Spleen (tissue), 11 donors: ENCODE measurements at regions not wholly inside any gene's neighbourhood (a gene's known extent, or its start where the extent isn't known, plus 50 kb on each side); places are given as distances from the start of the nearest gene placed in this dataset.

ENCODE experiments used
- DNase-seq: peaks from one replicate; pipeline ENCODE4 v3.0.0-alpha.2; 2020
- H3K27ac ChIP-seq, 8 donors: fragments of 200-600 bp; sonication (generic) in 7 of 8; 1 replicate in 4 of 8; 2 replicates in 4 of 8; pipeline versions ENCODE4 v1.5.0 to v1.8.0; 2016 to 2021; ENCODE audit warnings: inconsistent platforms in 4 of 8, mild to moderate bottlenecking in 4 of 8, moderate library complexity in 1 of 8
- H3K27me3 ChIP-seq, 7 donors: fragments of 200-600 bp; sonication (generic) in 6 of 7; replicated peaks in 1 of 7; 1 replicate in 4 of 7; 2 replicates in 3 of 7; pipeline versions ENCODE4 v1.5.0 to v1.8.0; 2016 to 2021; ENCODE audit warnings: inconsistent platforms in 3 of 7, mild to moderate bottlenecking in 1 of 7
- H3K36me3 ChIP-seq, 6 donors: fragments of 200-600 bp; sonication (generic) in 5 of 6; 1 replicate in 4 of 6; 2 replicates in 2 of 6; pipeline versions ENCODE4 v1.5.0 to v1.8.0; 2016 to 2021; ENCODE audit warnings: inconsistent platforms in 2 of 6
- H3K4me1 ChIP-seq, 6 donors: fragments of 200-600 bp; sonication (generic) in 5 of 6; 1 replicate in 3 of 6; 2 replicates in 3 of 6; pipeline versions ENCODE4 v1.5.0 to v1.8.0; 2016 to 2021; ENCODE audit warnings: inconsistent platforms in 3 of 6
- H3K4me3 ChIP-seq, 8 donors: fragments of 200-600 bp; sonication (generic) in 7 of 8; 1 replicate in 4 of 8; 2 replicates in 4 of 8; pipeline versions ENCODE4 v1.5.0 to v1.8.0; 2016 to 2021; ENCODE audit warnings: inconsistent platforms in 4 of 8, mild to moderate bottlenecking in 4 of 8, moderate library complexity in 2 of 8
- H3K9me3 ChIP-seq, 8 donors: fragments of 200-600 bp; sonication (generic) in 7 of 8; 1 replicate in 4 of 8; 2 replicates in 4 of 8; pipeline versions ENCODE4 v1.5.0 to v1.8.0; 2016 to 2021; ENCODE audit warnings: inconsistent platforms in 4 of 8
- CTCF ChIP-seq, 11 experiments: fragments of 200-600 bp in 7 of 11; fragments of 450-650 bp in 4 of 11; sonication (generic) in 4 of 11; IDR thresholded peaks in 8 of 11; conservative IDR thresholded peaks in 3 of 11; 1 replicate in 7 of 11; 2 replicates in 4 of 11; pipeline versions ENCODE4 v1.4.0 to v1.8.0; 2016 to 2021; ENCODE audit warnings: antibody characterized with exemption in 11 of 11, inconsistent platforms in 4 of 11, mild to moderate bottlenecking in 1 of 11
- POLR2A ChIP-seq, 3 donors: fragments of 450-650 bp; IDR thresholded peaks; one replicate each; pipeline ENCODE4 v1.5.1; 2017; ENCODE audit warnings: antibody characterized with exemption in 3 of 3, mild to moderate bottlenecking in 1 of 3
- POLR2AphosphoS5 ChIP-seq, 3 donors: sonication (generic); formaldehyde crosslinking; IDR thresholded peaks; one replicate each; pipeline ENCODE4 v1.5.1; 2017; ENCODE audit warnings: antibody characterized with exemption in 3 of 3
- WGBS, 5 donors: extraction: QIAGEN DNeasy Blood & Tissue Kit in 3 of 5; methylation state at CpG; one replicate each; pipeline versions ENCODE4 v1.1.5 to v1.1.7; 2013 to 2018; 5-methylcytosine and 5-hydroxymethylcytosine counted together
- intact Hi-C: fragments of 100-400 bp; cut with DNase I; formaldehyde crosslinking; loops from one replicate; pipeline ENCODE4 v1.15.0; 2023; ENCODE audit warnings: low total_unique reads
- donor health status: healthy with polysubstance abuse.
- donor health status: DM: no; HTN: no; CAD: no; lungs with moderate emphysema.
- donor health status: DM: no; HTN: no; CAD: no.
- donor health status: Bipolar disorder and iron deficiency.
- donor health status: healthy.
- donor health status: DM: no; HTN: no; CAD: no.
- donor health status: DM: yes; HTN: yes; CAD: no.

- WGBS, 5 donors = 69 to 83% (median 71%) methylated on average over 3 of the region's 3 CpGs
- H3K27me3 ChIP-seq = no peaks in the 10 kb centered on the region
- DNase-seq = no peak
- H3K4me1 ChIP-seq = no peaks in the 10 kb centered on the region
- no peak overlapping the region for H3K4me3 ChIP-seq
- H3K27ac ChIP-seq = no peak overlapping the region
- TF ChIP-seq POLR2AphosphoS5 (IDR thresholded peaks at IDR 0.05) = no peak
- no peak for TF ChIP-seq POLR2A (IDR thresholded peaks at IDR 0.05)
- TF ChIP-seq CTCF (IDR thresholded peaks at IDR 0.05 in 8 of 11, conservative IDR thresholded peaks at IDR 0.05 in 3 of 11) = no peak
- intact Hi-C loops = no loop called here
- H3K36me3 ChIP-seq = no peaks in the 10 kb centered on the region
- H3K9me3 ChIP-seq = peaks cover 0 to 10% (median 5%) of the 10 kb centered on the region in 8 donors
Measured at GRCh38 chr3:162544246-162544645, 1047.6 kb downstream of the OTOL1 start.

- H3K36me3 ChIP-seq = no peaks in the 10 kb centered on the region
- 80 to 91% (median 83%) methylated on average over 2 of the region's 2 CpGs for WGBS, 5 donors
- intact Hi-C loops = no loop called here
- TF ChIP-seq CTCF (IDR thresholded peaks at IDR 0.05 in 8 of 11, conservative IDR thresholded peaks at IDR 0.05 in 3 of 11) (no peak), POLR2AphosphoS5 (IDR thresholded peaks at IDR 0.05) (no peak)
- H3K9me3 ChIP-seq = peaks cover 0 to 14% (median 5%) of the 10 kb centered on the region in 8 donors
- DNase-seq = no peak
- H3K4me1 ChIP-seq = no peaks in the 10 kb centered on the region
- H3K27me3 ChIP-seq = no peaks in the 10 kb centered on the region
- no peak overlapping the region for H3K27ac ChIP-seq
- no peak overlapping the region for H3K4me3 ChIP-seq
Measured at GRCh38 chr3:162546910-162547309, 1050.3 kb downstream of the OTOL1 start.

GRCh38 chr3:162547321-162547720, 1050.7 kb downstream of the OTOL1 start:
- H3K4me3 ChIP-seq = no peak overlapping the region
- TF ChIP-seq CTCF (IDR thresholded peaks at IDR 0.05 in 8 of 11, conservative IDR thresholded peaks at IDR 0.05 in 3 of 11) (no peak), POLR2A (IDR thresholded peaks at IDR 0.05) (no peak), POLR2AphosphoS5 (IDR thresholded peaks at IDR 0.05) (no peak)
- intact Hi-C loops = no loop called here
- H3K9me3 ChIP-seq = peaks cover 0 to 14% (median 5%) of the 10 kb centered on the region in 8 donors
- H3K27me3 ChIP-seq = no peaks in the 10 kb centered on the region
- no peak overlapping the region for H3K27ac ChIP-seq
- 82 to 94% (median 88%) methylated on average over 3 of the region's 3 CpGs for WGBS, 5 donors
- no peak for DNase-seq
- no peaks in the 10 kb centered on the region for H3K36me3 ChIP-seq
- H3K4me1 ChIP-seq = no peaks in the 10 kb centered on the region

GRCh38 chr3:162555761-162556160, 1059.2 kb downstream of the OTOL1 start:
- WGBS, 5 donors = 49 to 72% (median 60%) methylated on average over 3 of the region's 3 CpGs
- Histone ChIP-seq H3K4me3 (no peak overlapping the region), H3K27ac (no peak overlapping the region), H3K9me3 (peaks cover 0 to 4% (median 0%) of the 10 kb centered on the region in 8 donors), H3K36me3 (no peaks in the 10 kb centered on the region), H3K4me1 (no peaks in the 10 kb centered on the region), H3K27me3 (no peaks in the 10 kb centered on the region)
- TF ChIP-seq CTCF (IDR thresholded peaks at IDR 0.05 in 8 of 11, conservative IDR thresholded peaks at IDR 0.05 in 3 of 11) (no peak), POLR2A (IDR thresholded peaks at IDR 0.05) (no peak), POLR2AphosphoS5 (IDR thresholded peaks at IDR 0.05) (no peak)
- intact Hi-C loops = no loop called here
- DNase-seq = no peak
